Endodermal cell (in vitro differentiated cells): ENCODE measurements at regions not wholly inside any gene's neighbourhood (a gene's known extent, or its start where the extent isn't known, plus 50 kb on each side); places are given as distances from the start of the nearest gene placed in this dataset.

Experiments
- DNase-seq: peaks from one replicate; pipeline ENCODE4 v3.0.0-alpha.2; 2017
- H3K27ac ChIP-seq: 2 replicates; pipeline ENCODE4 v1.5.1; 2013; ENCODE audit warnings: mild to moderate bottlenecking, low read depth, low read length, moderate library complexity
- H3K27me3 ChIP-seq: 2 replicates; pipeline ENCODE4 v1.6.1; 2013; ENCODE audit warnings: mild to moderate bottlenecking, low read length, moderate library complexity; ENCODE audit not compliant: insufficient read depth, control insufficient read depth, poor library complexity, severe bottlenecking
- H3K36me3 ChIP-seq: 2 replicates; pipeline ENCODE4 v1.7.0; 2013; ENCODE audit warnings: mild to moderate bottlenecking, low read length, moderate library complexity; ENCODE audit not compliant: control insufficient read depth, insufficient read depth
- H3K4me1 ChIP-seq: one replicate; pipeline ENCODE4 v1.7.0; 2013; ENCODE audit warnings: low read length; ENCODE audit not compliant: control insufficient read depth, insufficient read depth
- H3K4me3 ChIP-seq: 2 replicates; pipeline ENCODE4 v1.5.1; 2013; ENCODE audit warnings: mild to moderate bottlenecking, low read length, moderate library complexity
- H3K9ac ChIP-seq: 2 replicates; pipeline ENCODE4 v1.6.1; 2013; ENCODE audit warnings: mild to moderate bottlenecking, low read length, moderate library complexity; ENCODE audit not compliant: poor library complexity, severe bottlenecking; ENCODE audit errors: extremely low read depth
- H3K9me3 ChIP-seq: 2 replicates; pipeline ENCODE4 v1.6.1; 2013; ENCODE audit warnings: mild to moderate bottlenecking, low read length, moderate library complexity; ENCODE audit not compliant: control insufficient read depth
- H3K27ac Mint-ChIP-seq: 2 replicates; pipeline ENCODE4 v1.8.0; 2020; ENCODE audit warnings: mixed read lengths
- H3K27me3 Mint-ChIP-seq: 2 replicates; pipeline ENCODE4 v1.8.0; 2021; ENCODE audit warnings: mild to moderate bottlenecking, mixed read lengths; ENCODE audit not compliant: insufficient read depth
- H3K36me3 Mint-ChIP-seq: 2 replicates; pipeline ENCODE4 v1.8.0; 2020; ENCODE audit warnings: low read depth, mixed read lengths
- H3K4me1 Mint-ChIP-seq: 2 replicates; pipeline ENCODE4 v1.8.0; 2020; ENCODE audit warnings: mixed read lengths
- H3K4me3 Mint-ChIP-seq: 2 replicates; pipeline ENCODE4 v1.8.0; 2020; ENCODE audit warnings: mild to moderate bottlenecking, moderate library complexity, mixed read lengths
- H3K9me3 Mint-ChIP-seq: 2 replicates; pipeline ENCODE4 v1.8.0; 2020; ENCODE audit warnings: mild to moderate bottlenecking, mixed read lengths
- CTCF ChIP-seq: fragments of 200-600 bp; sonication (generic); conservative IDR thresholded peaks from 2 replicates; pipeline ENCODE4 v1.5.0; 2021; ENCODE audit warnings: antibody characterized with exemption, mild to moderate bottlenecking
- WGBS, 2 experiments: methylation state at CpG; one replicate each; pipeline versions ENCODE4 v1.1.5 to v1.1.7; 2013; ENCODE audit warnings: missing lambda C conversion rate in 2 of 2, mixed read lengths in 1 of 2; ENCODE audit not compliant: insufficient coverage in 1 of 2, insufficient read length in 1 of 2; 5-methylcytosine and 5-hydroxymethylcytosine counted together

- Mint-ChIP-seq H3K27me3 (peaks cover 10% of the 10 kb centered on the region), H3K9me3 (peaks cover 5% of the 10 kb centered on the region), H3K27ac (no peak overlapping the region), H3K4me1 (no peaks in the 10 kb centered on the region), H3K36me3 (no peaks in the 10 kb centered on the region), H3K4me3 (no peak overlapping the region)
- no peak overlapping the region for H3K4me3 ChIP-seq
- H3K9me3 ChIP-seq: no peaks in the 10 kb centered on the region
- H3K4me1 ChIP-seq: no peaks in the 10 kb centered on the region
- WGBS, 2 experiments: 89 to 91% methylated on average over 5 to 6 of the region's 6 CpGs
- no peaks in the 10 kb centered on the region for H3K36me3 ChIP-seq
- H3K9ac ChIP-seq: no peak overlapping the region
- H3K27ac ChIP-seq: no peak overlapping the region
- no peak for TF ChIP-seq CTCF
- no peak for DNase-seq
- H3K27me3 ChIP-seq: no peaks in the 10 kb centered on the region
Observed at GRCh38 chr14:101049942-101050341, 146.4 kb upstream of the RTL1 start.

GRCh38 chr14:101050901-101051490, 147.5 kb upstream of the RTL1 start:
- Histone ChIP-seq H3K27ac (no peak overlapping the region), H3K36me3 (no peaks in the 10 kb centered on the region), H3K9ac (no peak overlapping the region), H3K27me3 (no peaks in the 10 kb centered on the region), H3K9me3 (no peaks in the 10 kb centered on the region), H3K4me1 (no peaks in the 10 kb centered on the region), H3K4me3 (no peak overlapping the region)
- Mint-ChIP-seq H3K27ac (no peak overlapping the region), H3K9me3 (peaks cover 5% of the 10 kb centered on the region), H3K4me1 (no peaks in the 10 kb centered on the region), H3K4me3 (no peak overlapping the region), H3K36me3 (no peaks in the 10 kb centered on the region), H3K27me3 (peaks cover 10% of the 10 kb centered on the region)
- WGBS, 2 experiments: 91 to 93% methylated on average over 3 to 17 of the region's 17 CpGs
- no peak for DNase-seq
- no peak for TF ChIP-seq CTCF

GRCh38 chr14:101054671-101055070, 151.1 kb upstream of the RTL1 start:
- no peak overlapping the region for H3K27ac Mint-ChIP-seq
- H3K9me3 Mint-ChIP-seq: peaks cover 21% of the 10 kb centered on the region
- no peak for DNase-seq
- no peak overlapping the region for H3K4me3 Mint-ChIP-seq
- no peaks in the 10 kb centered on the region for H3K4me1 ChIP-seq
- TF ChIP-seq CTCF: no peak
- WGBS, 2 experiments: 91 to 95% methylated on average over 3 to 7 of the region's 7 CpGs
- H3K27me3 Mint-ChIP-seq: peaks cover 4% of the 10 kb centered on the region
- no peak overlapping the region for H3K4me3 ChIP-seq
- H3K9me3 ChIP-seq: peaks cover 5% of the 10 kb centered on the region
- no peaks in the 10 kb centered on the region for H3K4me1 Mint-ChIP-seq
- H3K9ac ChIP-seq: no peak overlapping the region
- H3K36me3 ChIP-seq: no peaks in the 10 kb centered on the region
- H3K27me3 ChIP-seq: no peaks in the 10 kb centered on the region
- no peak overlapping the region for H3K27ac ChIP-seq
- H3K36me3 Mint-ChIP-seq: no peaks in the 10 kb centered on the region
